ENCODE measurements at regions not wholly inside any gene's neighbourhood (a gene's known extent, or its start where the extent isn't known, plus 50 kb on each side); places are given as distances from the start of the nearest gene placed in this dataset.

GRCh38 chr3:59440285-59441028 lies 390.6 kb upstream of the CFAP20DC start:
- TF ChIP-seq POLR2AphosphoS5 (IDR thresholded peaks at IDR 0.05; ENCODE audit: low read depth, low read length), result no peak
- TF ChIP-seq POLR2A (IDR thresholded peaks at IDR 0.05; ENCODE audit: low read depth, low read length), result no peak
- TF ChIP-seq TAF1 (IDR thresholded peaks at IDR 0.05; ENCODE audit: borderline replicate concordance, low read depth, low read length), result no peak

Data from GM12892 (cell line).